ENCODE measurements at regions not wholly inside any gene's neighbourhood (a gene's known extent, or its start where the extent isn't known, plus 50 kb on each side); places are given as distances from the start of the nearest gene placed in this dataset.

- peaks cover 2% of the 10 kb centered on the region; the same call in 1 of the 2 replicates for H3K9me3 ChIP-seq (ENCODE audit: control insufficient read depth, insufficient read depth, low read depth, low read length)
- H3K4me1 ChIP-seq (ENCODE audit: control insufficient read depth, insufficient read depth, low read length): no peaks in the 10 kb centered on the region
- no peak overlapping the region for H3K4me3 ChIP-seq (ENCODE audit: low read depth, low read length)
- H3K27ac ChIP-seq (ENCODE audit: low read depth, low read length): no peak overlapping the region
- no peaks in the 10 kb centered on the region for H3K36me3 ChIP-seq (ENCODE audit: control insufficient read depth, insufficient read depth, low read length)
- no peak overlapping the region for H3K9ac ChIP-seq (ENCODE audit: low read length)
- no peaks in the 10 kb centered on the region for H3K27me3 ChIP-seq (ENCODE audit: control insufficient read depth, insufficient read depth, low read length)
Measured at GRCh38 chr6:97653076-97653475, 370.1 kb upstream of the MMS22L start.

GRCh38 chr6:97653517-97653916 is 370.5 kb upstream of the MMS22L start:
- H3K36me3 ChIP-seq (ENCODE audit: control insufficient read depth, insufficient read depth, low read length): no peaks in the 10 kb centered on the region
- no peaks in the 10 kb centered on the region for H3K27me3 ChIP-seq (ENCODE audit: control insufficient read depth, insufficient read depth, low read length)
- H3K27ac ChIP-seq (ENCODE audit: low read depth, low read length): no peak overlapping the region
- H3K9me3 ChIP-seq (ENCODE audit: control insufficient read depth, insufficient read depth, low read depth, low read length): peaks cover 2% of the 10 kb centered on the region; the same call in 1 of the 2 replicates
- H3K4me1 ChIP-seq (ENCODE audit: control insufficient read depth, insufficient read depth, low read length): no peaks in the 10 kb centered on the region
- no peak overlapping the region for H3K4me3 ChIP-seq (ENCODE audit: low read depth, low read length)
- no peak overlapping the region for H3K9ac ChIP-seq (ENCODE audit: low read length)

- H3K27me3 ChIP-seq (ENCODE audit: control insufficient read depth, insufficient read depth, low read length): no peaks in the 10 kb centered on the region
- no peak overlapping the region for H3K4me3 ChIP-seq (ENCODE audit: low read depth, low read length)
- H3K9me3 ChIP-seq (ENCODE audit: control insufficient read depth, insufficient read depth, low read depth, low read length): peaks cover 2% of the 10 kb centered on the region; the same call in 1 of the 2 replicates
- H3K9ac ChIP-seq (ENCODE audit: low read length): no peak overlapping the region
- H3K4me1 ChIP-seq (ENCODE audit: control insufficient read depth, insufficient read depth, low read length): no peaks in the 10 kb centered on the region
- no peaks in the 10 kb centered on the region for H3K36me3 ChIP-seq (ENCODE audit: control insufficient read depth, insufficient read depth, low read length)
- no peak overlapping the region for H3K27ac ChIP-seq (ENCODE audit: low read depth, low read length)
Measured at GRCh38 chr6:97654674-97655073, 371.7 kb upstream of the MMS22L start.

GRCh38 chr6:97656236-97656635 is 373.2 kb upstream of the MMS22L start:
- Histone ChIP-seq H3K9me3 (ENCODE audit: control insufficient read depth, insufficient read depth, low read depth, low read length) (no peaks in the 10 kb centered on the region), H3K4me3 (ENCODE audit: low read depth, low read length) (no peak overlapping the region), H3K27me3 (ENCODE audit: control insufficient read depth, insufficient read depth, low read length) (no peaks in the 10 kb centered on the region), H3K27ac (ENCODE audit: low read depth, low read length) (no peak overlapping the region), H3K4me1 (ENCODE audit: control insufficient read depth, insufficient read depth, low read length) (0 out of 2 replicates have a peak, but pooled peaks cover 3% of the 10 kb centered on the region), H3K36me3 (ENCODE audit: control insufficient read depth, insufficient read depth, low read length) (no peaks in the 10 kb centered on the region), H3K9ac (ENCODE audit: low read length) (no peak overlapping the region)

GRCh38 chr6:97656706-97657350 is 373.8 kb upstream of the MMS22L start:
- Histone ChIP-seq H3K4me1 (ENCODE audit: control insufficient read depth, insufficient read depth, low read length) (0 out of 2 replicates have a peak, but pooled peaks cover 3% of the 10 kb centered on the region), H3K4me3 (ENCODE audit: low read depth, low read length) (no peak overlapping the region), H3K36me3 (ENCODE audit: control insufficient read depth, insufficient read depth, low read length) (no peaks in the 10 kb centered on the region), H3K27ac (ENCODE audit: low read depth, low read length) (no peak overlapping the region), H3K27me3 (ENCODE audit: control insufficient read depth, insufficient read depth, low read length) (no peaks in the 10 kb centered on the region), H3K9ac (ENCODE audit: low read length) (no peak overlapping the region), H3K9me3 (ENCODE audit: control insufficient read depth, insufficient read depth, low read depth, low read length) (no peaks in the 10 kb centered on the region)

GRCh38 chr6:97658090-97658489 is 375.1 kb upstream of the MMS22L start:
- Histone ChIP-seq H3K9me3 (ENCODE audit: control insufficient read depth, insufficient read depth, low read depth, low read length) (no peaks in the 10 kb centered on the region), H3K9ac (ENCODE audit: low read length) (no peak overlapping the region), H3K4me1 (ENCODE audit: control insufficient read depth, insufficient read depth, low read length) (0 out of 2 replicates have a peak, but pooled peaks cover 3% of the 10 kb centered on the region), H3K27ac (ENCODE audit: low read depth, low read length) (no peak overlapping the region), H3K27me3 (ENCODE audit: control insufficient read depth, insufficient read depth, low read length) (no peaks in the 10 kb centered on the region), H3K4me3 (ENCODE audit: low read depth, low read length) (no peak overlapping the region), H3K36me3 (ENCODE audit: control insufficient read depth, insufficient read depth, low read length) (no peaks in the 10 kb centered on the region)

- Histone ChIP-seq H3K4me3 (ENCODE audit: low read depth, low read length) (no peak overlapping the region), H3K9ac (ENCODE audit: low read length) (no peak overlapping the region), H3K9me3 (ENCODE audit: control insufficient read depth, insufficient read depth, low read depth, low read length) (no peaks in the 10 kb centered on the region), H3K4me1 (ENCODE audit: control insufficient read depth, insufficient read depth, low read length) (0 out of 2 replicates have a peak, but pooled peaks cover 3% of the 10 kb centered on the region), H3K36me3 (ENCODE audit: control insufficient read depth, insufficient read depth, low read length) (no peaks in the 10 kb centered on the region), H3K27ac (ENCODE audit: low read depth, low read length) (no peak overlapping the region), H3K27me3 (ENCODE audit: control insufficient read depth, insufficient read depth, low read length) (no peaks in the 10 kb centered on the region)
Measured at GRCh38 chr6:97663252-97663651, 380.2 kb upstream of the MMS22L start.

GRCh38 chr6:97665446-97665845 is 382.4 kb upstream of the MMS22L start:
- no peak overlapping the region for H3K9ac ChIP-seq (ENCODE audit: low read length)
- no peak overlapping the region for H3K27ac ChIP-seq (ENCODE audit: low read depth, low read length)
- H3K4me1 ChIP-seq (ENCODE audit: control insufficient read depth, insufficient read depth, low read length): peaks cover 5% of the 10 kb centered on the region; the same call in 1 of the 2 replicates
- no peaks in the 10 kb centered on the region for H3K27me3 ChIP-seq (ENCODE audit: control insufficient read depth, insufficient read depth, low read length)
- H3K9me3 ChIP-seq (ENCODE audit: control insufficient read depth, insufficient read depth, low read depth, low read length): no peaks in the 10 kb centered on the region
- H3K36me3 ChIP-seq (ENCODE audit: control insufficient read depth, insufficient read depth, low read length): no peaks in the 10 kb centered on the region
- H3K4me3 ChIP-seq (ENCODE audit: low read depth, low read length): no peak overlapping the region

GRCh38 chr6:97666889-97667288 is 383.9 kb upstream of the MMS22L start:
- Histone ChIP-seq H3K4me3 (ENCODE audit: low read depth, low read length) (no peak overlapping the region), H3K36me3 (ENCODE audit: control insufficient read depth, insufficient read depth, low read length) (no peaks in the 10 kb centered on the region), H3K9ac (ENCODE audit: low read length) (no peak overlapping the region)

GRCh38 chr6:97668716-97669115 is 385.7 kb upstream of the MMS22L start:
- Histone ChIP-seq H3K4me3 (ENCODE audit: low read depth, low read length) (0 out of 2 replicates have a peak overlapping the region, but pooled peaks have one; percentile 39), H3K9me3 (ENCODE audit: control insufficient read depth, insufficient read depth, low read depth, low read length) (no peaks in the 10 kb centered on the region), H3K9ac (ENCODE audit: low read length) (no peak overlapping the region), H3K27me3 (ENCODE audit: control insufficient read depth, insufficient read depth, low read length) (no peaks in the 10 kb centered on the region), H3K27ac (ENCODE audit: low read depth, low read length) (no peak overlapping the region), H3K36me3 (ENCODE audit: control insufficient read depth, insufficient read depth, low read length) (no peaks in the 10 kb centered on the region), H3K4me1 (ENCODE audit: control insufficient read depth, insufficient read depth, low read length) (peaks cover 3% of the 10 kb centered on the region; the same call in 1 of the 2 replicates)

More at GRCh38 chr6:97666889-97667288, 383.9 kb upstream of the MMS22L start:
- Histone ChIP-seq H3K4me1 (ENCODE audit: control insufficient read depth, insufficient read depth, low read length) (peaks cover 3% of the 10 kb centered on the region; the same call in 1 of the 2 replicates), H3K9me3 (ENCODE audit: control insufficient read depth, insufficient read depth, low read depth, low read length) (no peaks in the 10 kb centered on the region), H3K27ac (ENCODE audit: low read depth, low read length) (no peak overlapping the region), H3K27me3 (ENCODE audit: control insufficient read depth, insufficient read depth, low read length) (no peaks in the 10 kb centered on the region)

- Histone ChIP-seq H3K9ac (ENCODE audit: low read length) (no peak overlapping the region), H3K27ac (ENCODE audit: low read depth, low read length) (no peak overlapping the region), H3K4me3 (ENCODE audit: low read depth, low read length) (peak overlapping the region; percentile 39), H3K27me3 (ENCODE audit: control insufficient read depth, insufficient read depth, low read length) (no peaks in the 10 kb centered on the region), H3K4me1 (ENCODE audit: control insufficient read depth, insufficient read depth, low read length) (peaks cover 3% of the 10 kb centered on the region; the same call in 1 of the 2 replicates), H3K36me3 (ENCODE audit: control insufficient read depth, insufficient read depth, low read length) (no peaks in the 10 kb centered on the region), H3K9me3 (ENCODE audit: control insufficient read depth, insufficient read depth, low read depth, low read length) (no peaks in the 10 kb centered on the region)
Measured at GRCh38 chr6:97669191-97670031, 386.4 kb upstream of the MMS22L start.

All from HUES6 (cell line).